ENCODE measurements at regions not wholly inside any gene's neighbourhood (a gene's known extent, or its start where the extent isn't known, plus 50 kb on each side); places are given as distances from the start of the nearest gene placed in this dataset.
"Not testable (repeated sequence)": the region's sequence is repeated elsewhere in the genome, so short reads cannot be mapped to it uniquely, and the experiment has no call there.

DNA sequence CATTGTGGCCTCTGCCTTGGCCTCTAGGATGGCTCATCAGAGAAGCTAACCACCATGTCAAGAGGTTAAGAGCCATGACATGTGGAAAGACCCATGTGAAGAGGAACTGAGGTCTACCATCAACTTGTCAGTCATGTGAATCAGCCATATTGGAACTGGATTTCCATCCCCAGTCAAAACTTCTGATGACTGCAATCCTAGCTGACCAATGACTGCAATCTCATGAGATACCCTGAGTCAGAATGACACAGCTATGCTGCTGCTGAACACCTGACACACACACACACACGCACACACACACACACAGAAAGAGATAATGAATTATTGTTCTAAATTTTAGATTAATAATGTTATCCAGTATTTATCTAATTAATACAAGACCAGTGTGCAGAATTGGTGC is 337.5 kb upstream of the LMCD1 start:
- no peaks in the 10 kb centered on the region for H3K9me2 ChIP-seq (replicated peaks; ENCODE audit: insufficient read depth)
- TF ChIP-seq EZH2phosphoT487 (IDR thresholded peaks at IDR 0.05; ENCODE audit: low read depth, severe bottlenecking, unreplicated experiment) (no peak), EZH2 (IDR thresholded peaks at IDR 0.05; ENCODE audit: borderline replicate concordance) (no peak), CTCF (IDR thresholded peaks at IDR 0.05; ENCODE audit: poor library complexity) (no peak)
- no peak for DNase-seq (ENCODE audit: low spot score)

DNA sequence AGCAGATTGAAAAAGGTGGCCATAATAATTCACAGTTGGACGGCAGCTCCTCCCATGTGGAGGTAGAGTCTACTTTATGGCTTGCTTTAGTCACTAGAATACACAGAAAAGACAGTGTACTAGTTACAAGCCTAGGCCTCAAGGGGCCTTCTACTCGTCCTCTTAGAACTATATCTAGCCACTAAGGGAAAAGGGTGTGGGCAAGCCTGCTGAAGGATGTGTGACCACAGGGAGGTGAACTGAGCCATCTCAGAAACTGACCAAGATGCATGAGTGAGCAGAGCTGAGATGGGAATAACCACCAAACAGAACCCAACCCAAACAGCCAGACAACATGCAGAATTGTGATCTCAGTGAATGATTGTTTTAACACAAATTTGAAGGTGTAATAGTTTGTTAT is 335.6 kb upstream of the LMCD1 start:
- Histone ChIP-seq H3K79me2 (no peaks in the 10 kb centered on the region), H3K4me3 (no peak overlapping the region), H3K9me2 (replicated peaks; ENCODE audit: insufficient read depth) (no peaks in the 10 kb centered on the region), H3K9me3 (ENCODE audit: low read depth) (no peaks in the 10 kb centered on the region), H3K4me1 (ENCODE audit: insufficient read depth) (no peaks in the 10 kb centered on the region), H2AFZ (no peak overlapping the region), H3K36me3 (replicated peaks; ENCODE audit: insufficient read depth, low read depth) (no peaks in the 10 kb centered on the region), H3K27me3 (no peaks in the 10 kb centered on the region), H4K20me1 (ENCODE audit: insufficient read depth, poor library complexity, severe bottlenecking) (no peaks in the 10 kb centered on the region), H3K27ac (no peak overlapping the region), H3K4me2 (no peak overlapping the region)
- TF ChIP-seq CTCF (IDR thresholded peaks at IDR 0.05; ENCODE audit: poor library complexity) (no peak), EZH2 (IDR thresholded peaks at IDR 0.05; ENCODE audit: borderline replicate concordance) (no peak), EZH2phosphoT487 (IDR thresholded peaks at IDR 0.05; ENCODE audit: low read depth, severe bottlenecking, unreplicated experiment) (no peak)
- no peak for DNase-seq (ENCODE audit: low spot score)
- 87% methylated on average over 2 of the region's 2 CpGs for WGBS (ENCODE audit: low lambda C conversion rate, missing lambda C conversion rate)

More for the DNA sequence above, 337.5 kb upstream of the LMCD1 start:
- no peaks in the 10 kb centered on the region for H4K20me1 ChIP-seq (ENCODE audit: insufficient read depth, poor library complexity, severe bottlenecking)
- 95% methylated on average over 1 of the region's 1 CpG for WGBS (ENCODE audit: low lambda C conversion rate, missing lambda C conversion rate)
- no peaks in the 10 kb centered on the region for H3K27me3 ChIP-seq
- no peak overlapping the region for H3K27ac ChIP-seq
- no peaks in the 10 kb centered on the region for H3K79me2 ChIP-seq
- no peaks in the 10 kb centered on the region for H3K4me1 ChIP-seq (ENCODE audit: insufficient read depth)
- H3K4me2 ChIP-seq: no peak overlapping the region
- no peaks in the 10 kb centered on the region for H3K9me3 ChIP-seq (ENCODE audit: low read depth)
- H2AFZ ChIP-seq: no peak overlapping the region
- H3K4me3 ChIP-seq: no peak overlapping the region
- no peaks in the 10 kb centered on the region for H3K36me3 ChIP-seq (replicated peaks; ENCODE audit: insufficient read depth, low read depth)

DNA sequence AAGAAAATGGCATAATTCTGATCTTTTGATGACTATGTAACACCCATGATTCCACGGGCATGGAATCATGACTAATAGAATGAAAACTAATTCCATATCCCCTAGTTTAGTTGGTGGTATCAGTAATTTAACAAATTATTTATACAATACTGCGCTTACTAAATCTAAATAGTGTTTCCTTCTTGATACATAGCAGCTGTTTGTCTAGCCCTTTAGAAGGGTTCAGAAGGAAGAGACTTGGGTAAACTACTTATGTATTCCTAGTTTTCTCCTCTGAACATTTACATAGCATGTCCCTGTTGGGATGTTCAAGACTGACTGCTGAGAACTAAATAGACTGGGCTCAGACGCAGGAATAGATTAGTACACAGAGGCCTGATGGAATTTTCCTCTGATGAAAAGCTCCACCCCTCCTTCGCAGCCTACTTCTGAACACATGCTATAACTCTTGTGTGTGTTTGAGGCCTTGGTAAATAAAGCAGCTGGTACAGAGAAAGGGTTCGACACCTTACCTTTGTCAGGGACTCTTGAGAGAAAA is 330.6 kb upstream of the LMCD1 start:
- Histone ChIP-seq H3K4me2 (no peak overlapping the region), H4K20me1 (ENCODE audit: insufficient read depth, poor library complexity, severe bottlenecking) (no peaks in the 10 kb centered on the region), H3K9me2 (replicated peaks; ENCODE audit: insufficient read depth) (no peaks in the 10 kb centered on the region), H3K4me3 (no peak overlapping the region), H3K36me3 (replicated peaks; ENCODE audit: insufficient read depth, low read depth) (no peaks in the 10 kb centered on the region), H3K27ac (no peak overlapping the region), H3K79me2 (no peaks in the 10 kb centered on the region), H3K4me1 (ENCODE audit: insufficient read depth) (no peaks in the 10 kb centered on the region), H2AFZ (no peak overlapping the region), H3K27me3 (no peaks in the 10 kb centered on the region), H3K9me3 (ENCODE audit: low read depth) (no peaks in the 10 kb centered on the region)
- no peak for DNase-seq (ENCODE audit: low spot score)
- no peak for TF ChIP-seq CTCF (IDR thresholded peaks at IDR 0.05; ENCODE audit: poor library complexity)
- WGBS (ENCODE audit: low lambda C conversion rate, missing lambda C conversion rate): 62% methylated on average over 5 of the region's 5 CpGs

DNA sequence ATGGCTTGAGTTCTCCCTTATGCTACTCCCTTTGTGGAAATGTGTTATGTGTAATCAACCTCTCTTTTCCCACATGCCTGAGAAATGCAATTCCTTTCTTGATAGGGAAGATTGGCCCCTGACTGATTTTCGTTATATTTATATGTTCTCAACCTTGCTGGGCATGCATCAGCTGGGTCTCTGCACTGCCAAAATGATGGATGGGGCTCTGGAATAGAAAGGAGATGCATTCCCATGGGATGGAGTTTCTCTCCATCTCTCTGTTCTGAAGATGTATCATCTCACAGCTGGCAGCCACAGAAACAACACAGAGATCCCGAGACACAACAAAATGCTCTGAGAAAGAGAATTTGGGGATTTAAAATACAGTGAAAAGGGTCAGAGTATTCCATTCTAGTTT is 327.7 kb upstream of the LMCD1 start:
- TF ChIP-seq EZH2 (IDR thresholded peaks at IDR 0.05; ENCODE audit: borderline replicate concordance): no peak
- TF ChIP-seq EZH2phosphoT487 (IDR thresholded peaks at IDR 0.05; ENCODE audit: low read depth, severe bottlenecking, unreplicated experiment): no peak
- TF ChIP-seq CTCF (IDR thresholded peaks at IDR 0.05; ENCODE audit: poor library complexity): no peak
- H3K79me2 ChIP-seq: no peaks in the 10 kb centered on the region

GRCh38 chr3:8176759-8177483 is 324.7 kb upstream of the LMCD1 start:
- H3K79me2 ChIP-seq; DNase-seq (ENCODE audit: low spot score); H3K9me3 ChIP-seq (ENCODE audit: low read depth); H4K20me1 ChIP-seq (ENCODE audit: insufficient read depth, poor library complexity, severe bottlenecking); H3K36me3 ChIP-seq (replicated peaks; ENCODE audit: insufficient read depth, low read depth); H3K27me3 ChIP-seq; H3K27ac ChIP-seq; H3K4me2 ChIP-seq; H3K4me1 ChIP-seq (ENCODE audit: insufficient read depth); H3K4me3 ChIP-seq; H3K9me2 ChIP-seq (replicated peaks; ENCODE audit: insufficient read depth); H2AFZ ChIP-seq: not testable (repeated sequence)
- 76% methylated on average over 10 of the region's 10 CpGs for WGBS (ENCODE audit: low lambda C conversion rate, missing lambda C conversion rate)

More for the DNA sequence above, 327.7 kb upstream of the LMCD1 start:
- H3K4me3 ChIP-seq: no peak overlapping the region
- H3K4me2 ChIP-seq: no peak overlapping the region
- DNase-seq (ENCODE audit: low spot score): no peak
- no peak overlapping the region for H2AFZ ChIP-seq
- H3K4me1 ChIP-seq (ENCODE audit: insufficient read depth): no peaks in the 10 kb centered on the region
- H3K9me2 ChIP-seq (replicated peaks; ENCODE audit: insufficient read depth): no peaks in the 10 kb centered on the region
- H3K27me3 ChIP-seq: no peaks in the 10 kb centered on the region
- no peaks in the 10 kb centered on the region for H3K9me3 ChIP-seq (ENCODE audit: low read depth)
- 80% methylated on average over 2 of the region's 2 CpGs for WGBS (ENCODE audit: low lambda C conversion rate, missing lambda C conversion rate)
- H3K27ac ChIP-seq: no peak overlapping the region
- no peaks in the 10 kb centered on the region for H4K20me1 ChIP-seq (ENCODE audit: insufficient read depth, poor library complexity, severe bottlenecking)
- no peaks in the 10 kb centered on the region for H3K36me3 ChIP-seq (replicated peaks; ENCODE audit: insufficient read depth, low read depth)
